Common myeloid progenitor, CD34-positive (primary cell): ENCODE measurements at regions not wholly inside any gene's neighbourhood (a gene's known extent, or its start where the extent isn't known, plus 50 kb on each side); places are given as distances from the start of the nearest gene placed in this dataset.
"Not testable (repeated sequence)": the region's sequence is repeated elsewhere in the genome, so short reads cannot be mapped to it uniquely, and the experiment has no call there.

Experiments
- CTCF ChIA-PET: fragments of 350-600 bp; sonication (Branson Sonifier 250); formaldehyde crosslinking; loops from one replicate; lab custom pipeline; 2021; ENCODE audit warnings: antibody characterized with exemption; lab: Charles Lee
- POLR2A ChIA-PET: fragments of 350-600 bp; sonication (Branson Sonifier 250); formaldehyde crosslinking; loops from one replicate; lab custom pipeline; 2021; ENCODE audit warnings: antibody characterized with exemption; lab: Charles Lee
- DNase-seq, 3 donors: peaks; one replicate each; pipeline versions ENCODE4 v3.0.0 to v3.0.0-alpha.2; 2013
- H3K27ac ChIP-seq, 2 experiments: 1 replicate in 1 of 2; 2 replicates in 1 of 2; pipeline ENCODE4 v1.7.0; 2013; ENCODE audit warnings: inconsistent platforms in 2 of 2, low read length in 2 of 2, mild to moderate bottlenecking in 2 of 2, low read depth in 1 of 2, moderate library complexity in 1 of 2; ENCODE audit not compliant: severe bottlenecking in 2 of 2, insufficient read depth in 1 of 2, poor library complexity in 1 of 2
- H3K27me3 ChIP-seq, 5 experiments: replicated peaks in 2 of 5; 1 replicate in 3 of 5; 2 replicates in 2 of 5; pipeline versions ENCODE4 v1.6.1 to v1.7.0; 2013; ENCODE audit warnings: low read length in 4 of 5, mild to moderate bottlenecking in 2 of 5, moderate library complexity in 2 of 5, inconsistent platforms in 1 of 5; ENCODE audit not compliant: insufficient read depth in 5 of 5, control insufficient read depth in 4 of 5
- H3K36me3 ChIP-seq, 4 experiments: 1 replicate in 2 of 4; 2 replicates in 2 of 4; pipeline versions ENCODE4 v1.6.1 to v1.7.0; 2013; ENCODE audit warnings: low read length in 3 of 4, control low read depth in 1 of 4, mild to moderate bottlenecking in 1 of 4; ENCODE audit not compliant: control insufficient read depth in 4 of 4, insufficient read depth in 4 of 4
- H3K4me1 ChIP-seq, 4 experiments: 1 replicate in 3 of 4; 2 replicates in 1 of 4; pipeline versions ENCODE4 v1.6.1 to v1.7.1; 2013; ENCODE audit warnings: low read length in 3 of 4, mild to moderate bottlenecking in 3 of 4, control low read depth in 1 of 4, inconsistent platforms in 1 of 4, moderate library complexity in 1 of 4; ENCODE audit not compliant: control insufficient read depth in 4 of 4, insufficient read depth in 4 of 4; ENCODE audit errors: control extremely low read depth in 1 of 4
- H3K4me3 ChIP-seq, 7 experiments: 1 replicate in 4 of 7; 2 replicates in 3 of 7; pipeline versions ENCODE4 v1.5.1 to v1.7.0; 2013; ENCODE audit warnings: mild to moderate bottlenecking in 7 of 7, low read length in 6 of 7, moderate library complexity in 6 of 7, inconsistent platforms in 2 of 7, low read depth in 2 of 7, control low read depth in 1 of 7; ENCODE audit not compliant: insufficient read depth in 4 of 7, control insufficient read depth in 1 of 7; ENCODE audit errors: extremely low read depth in 1 of 7
- H3K9me3 ChIP-seq, 5 experiments: 1 replicate in 4 of 5; 2 replicates in 1 of 5; pipeline versions ENCODE4 v1.6.1 to v1.7.1; 2013; ENCODE audit warnings: low read length in 4 of 5, mild to moderate bottlenecking in 2 of 5, inconsistent platforms in 1 of 5, low read depth in 1 of 5, moderate library complexity in 1 of 5; ENCODE audit not compliant: control insufficient read depth in 4 of 5, insufficient read depth in 2 of 5; ENCODE audit errors: control extremely low read depth in 1 of 5
- WGBS: methylation state at CpG from one replicate; pipeline ENCODE4 v1.1.5; 2013; ENCODE audit not compliant: insufficient coverage; 5-methylcytosine and 5-hydroxymethylcytosine counted together

DNA sequence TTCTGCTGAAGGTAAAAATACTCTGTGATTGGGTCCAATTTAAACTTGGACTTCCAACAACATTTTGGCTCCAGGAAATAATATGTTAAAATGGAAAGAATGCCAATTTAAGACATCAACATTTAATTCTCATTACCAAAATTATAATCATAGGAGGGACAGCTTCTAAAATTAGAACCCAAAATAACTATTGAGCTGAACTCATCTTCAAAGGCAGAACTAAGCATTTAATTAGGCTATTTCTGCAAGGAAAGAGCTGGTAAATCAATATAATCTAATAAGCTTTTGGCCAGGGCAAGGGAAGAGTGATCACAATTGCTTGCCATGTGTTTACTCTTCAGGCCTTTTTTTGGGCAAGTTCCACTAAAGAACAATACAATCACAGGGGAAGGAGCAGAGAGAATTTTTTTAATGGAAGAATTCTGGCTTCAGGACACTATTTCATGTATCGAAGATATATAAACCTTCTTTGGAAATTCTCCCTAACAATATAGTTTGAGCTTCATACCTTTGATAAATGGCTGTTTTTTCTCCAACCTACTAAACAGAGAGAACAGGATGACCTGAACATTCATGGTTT is 133.1 kb upstream of the PTBP2 start:
- Histone ChIP-seq H3K4me1 (no peaks in the 10 kb centered on the region), H3K27ac (no peak overlapping the region), H3K4me3 (no peak overlapping the region), H3K27me3 (no peaks in the 10 kb centered on the region), H3K9me3 (peaks cover 0 to 2% (median 0%) of the 10 kb centered on the region in 5 experiments), H3K36me3 (no peaks in the 10 kb centered on the region)
- no peak for DNase-seq
- no CpG with 5 or more reads among the region's 1 CpG for WGBS
- ChIA-PET CTCF (interaction anchor here (1.4 kb wide), 1 partner anchor 18 kb away, joined by 3 read pairs; no protein-coding TSS in a partner anchor), POLR2A (no interaction called here)

DNA sequence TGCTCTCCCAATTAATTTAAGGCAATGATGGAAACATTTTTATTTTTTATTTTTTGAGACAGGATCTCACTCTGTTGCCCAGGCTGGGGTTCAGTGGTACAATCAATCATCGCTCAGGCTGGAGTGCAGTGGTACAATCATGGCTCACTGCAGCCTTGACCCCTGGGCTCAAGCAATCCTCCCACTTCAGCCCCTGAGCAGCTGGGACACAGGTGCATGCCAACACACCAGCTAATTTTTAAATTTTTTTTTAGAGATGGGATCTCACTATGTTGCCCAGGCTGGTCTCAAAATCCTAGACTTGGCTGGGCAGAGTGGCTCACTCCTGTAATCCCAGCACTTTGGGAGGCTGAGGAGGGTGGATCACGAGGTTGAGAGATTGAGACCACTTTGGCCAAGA is 126.1 kb upstream of the PTBP2 start:
- H3K4me3 ChIP-seq, H3K36me3 ChIP-seq, POLR2A ChIA-PET, H3K4me1 ChIP-seq, DNase-seq, H3K9me3 ChIP-seq, H3K27ac ChIP-seq, H3K27me3 ChIP-seq: not testable (repeated sequence)
- CTCF ChIA-PET: interaction anchor here (1.0 to 1.5 kb wide), 2 partner anchors 11 to 34 kb away, joined by 3 read pairs; no protein-coding TSS in a partner anchor
- WGBS: 100% methylated on average over 1 of the region's 2 CpGs

DNA sequence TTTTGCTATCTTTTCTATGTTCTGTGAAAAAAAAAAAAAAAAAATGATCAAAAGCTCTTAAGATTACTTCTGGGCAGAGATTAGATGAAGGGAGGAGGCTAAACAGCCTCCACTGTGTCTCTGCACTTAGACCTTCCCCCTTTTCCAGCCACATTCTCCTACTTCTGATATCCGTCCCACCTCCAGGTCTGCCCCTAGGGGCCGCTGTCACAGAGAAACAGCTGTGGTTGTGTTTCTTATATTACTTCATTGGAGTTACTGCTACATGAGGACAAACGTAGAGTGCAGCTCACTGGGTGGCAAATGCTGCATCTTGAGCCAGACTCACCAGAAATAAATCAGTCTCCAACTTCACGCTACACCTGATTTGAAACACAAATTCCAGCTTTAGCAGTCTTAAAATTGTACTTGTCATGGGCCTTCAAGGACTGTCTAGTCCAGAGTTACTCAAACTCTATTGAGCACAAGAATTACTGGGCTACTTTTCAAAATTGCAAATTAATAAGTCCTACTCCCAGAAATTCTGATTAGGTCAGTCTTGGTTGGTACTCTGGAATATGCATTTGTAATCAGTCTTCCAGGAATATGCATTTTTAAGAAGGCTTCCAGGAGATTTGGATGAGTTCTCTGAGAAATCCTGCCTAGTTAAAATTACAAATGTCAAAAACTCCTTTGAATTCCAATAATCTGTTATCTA is 125.2 kb upstream of the PTBP2 start:
- Histone ChIP-seq H3K27me3 (peaks cover 0 to 3% (median 0%) of the 10 kb centered on the region in 5 experiments), H3K4me3 (no peak overlapping the region), H3K27ac (no peak overlapping the region), H3K36me3 (no peaks in the 10 kb centered on the region), H3K9me3 (peaks cover 0 to 2% (median 0%) of the 10 kb centered on the region in 5 experiments), H3K4me1 (no peaks in the 10 kb centered on the region)
- peak; percentile 3 to 46 (median 40) for DNase-seq
- CTCF ChIA-PET: interaction anchor here (1.0 kb wide), 1 partner anchor 33 kb away, joined by 3 read pairs; no protein-coding TSS in a partner anchor
- POLR2A ChIA-PET: interaction anchor here (0.6 kb wide), 1 partner anchor 159 kb away, joined by 3 read pairs; no protein-coding TSS in a partner anchor
- WGBS: 85% methylated on average over 2 of the region's 4 CpGs

DNA sequence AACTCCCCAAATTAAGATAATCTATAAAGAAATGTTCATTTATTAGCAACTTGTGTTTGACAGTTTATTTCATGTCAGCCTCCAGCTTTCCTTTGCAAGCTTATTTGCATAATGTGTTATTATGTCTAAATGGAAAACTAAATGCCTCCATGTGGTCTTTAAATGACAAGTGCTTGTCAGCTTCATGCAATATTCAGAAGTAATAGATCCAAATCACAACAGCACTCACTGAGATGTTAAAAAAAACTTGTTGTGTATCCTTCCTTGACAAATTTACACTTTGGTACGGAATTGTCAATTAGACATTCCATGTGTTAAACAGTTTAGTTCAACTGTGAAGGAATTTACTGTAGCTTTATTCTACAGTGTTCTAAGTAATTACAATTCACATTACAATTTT is 124.4 kb upstream of the PTBP2 start:
- ChIA-PET POLR2A (interaction anchor here (0.6 kb wide), 1 partner anchor 158 kb away, joined by 3 read pairs; no protein-coding TSS in a partner anchor), CTCF (no interaction called here)
- H3K27ac ChIP-seq: no peak overlapping the region
- H3K9me3 ChIP-seq: peaks cover 0 to 2% (median 0%) of the 10 kb centered on the region in 5 experiments
- no CpG with 5 or more reads among the region's 1 CpG for WGBS
- no peaks in the 10 kb centered on the region for H3K36me3 ChIP-seq
- H3K4me1 ChIP-seq: no peaks in the 10 kb centered on the region
- no peak overlapping the region for H3K4me3 ChIP-seq
- no peak for DNase-seq
- H3K27me3 ChIP-seq: peaks cover 0 to 3% (median 0%) of the 10 kb centered on the region in 5 experiments

DNA sequence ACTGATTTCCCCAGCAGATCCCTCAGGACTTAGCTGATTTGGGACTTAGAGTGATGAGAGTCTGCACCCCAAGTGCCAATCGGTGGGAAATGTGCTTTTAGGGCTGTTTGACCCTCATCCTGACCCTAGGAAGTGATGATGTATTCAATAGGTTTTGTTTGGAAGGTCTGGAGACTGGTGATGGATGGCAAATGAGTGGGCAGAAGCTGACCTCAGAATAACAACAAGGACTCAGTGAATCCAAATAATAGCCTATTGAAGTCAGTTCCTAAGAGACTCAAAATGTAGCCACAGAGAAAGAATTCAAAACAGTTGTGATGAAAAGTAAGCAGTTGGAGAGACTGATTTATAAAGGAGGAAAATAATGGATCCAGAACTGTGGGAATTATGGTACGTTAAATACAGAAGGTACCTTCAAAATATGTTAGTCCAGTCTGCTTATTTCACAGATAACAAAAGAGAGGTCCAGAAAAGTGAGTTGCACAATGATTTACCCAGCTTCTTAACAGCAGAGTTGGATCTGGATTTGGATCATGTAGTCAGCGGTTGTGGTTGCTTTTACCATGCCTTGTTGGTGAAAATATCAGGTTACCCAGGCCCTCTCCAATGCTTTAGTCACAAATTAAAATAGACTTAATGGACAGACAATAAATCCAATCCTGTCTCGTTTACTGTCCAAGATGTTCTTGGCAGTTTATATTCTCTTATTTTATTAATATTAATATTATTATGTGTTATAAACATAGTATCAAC is 123.0 kb upstream of the PTBP2 start:
- no peaks in the 10 kb centered on the region for H3K4me1 ChIP-seq
- no peaks in the 10 kb centered on the region for H3K9me3 ChIP-seq
- DNase-seq: no peak
- peaks cover 0 to 3% (median 0%) of the 10 kb centered on the region in 5 experiments for H3K27me3 ChIP-seq
- no peak overlapping the region for H3K27ac ChIP-seq
- POLR2A ChIA-PET: no interaction called here
- WGBS: 50% methylated on average over 1 of the region's 4 CpGs
- no peak overlapping the region for H3K4me3 ChIP-seq
- CTCF ChIA-PET: no interaction called here
- H3K36me3 ChIP-seq: no peaks in the 10 kb centered on the region

DNA sequence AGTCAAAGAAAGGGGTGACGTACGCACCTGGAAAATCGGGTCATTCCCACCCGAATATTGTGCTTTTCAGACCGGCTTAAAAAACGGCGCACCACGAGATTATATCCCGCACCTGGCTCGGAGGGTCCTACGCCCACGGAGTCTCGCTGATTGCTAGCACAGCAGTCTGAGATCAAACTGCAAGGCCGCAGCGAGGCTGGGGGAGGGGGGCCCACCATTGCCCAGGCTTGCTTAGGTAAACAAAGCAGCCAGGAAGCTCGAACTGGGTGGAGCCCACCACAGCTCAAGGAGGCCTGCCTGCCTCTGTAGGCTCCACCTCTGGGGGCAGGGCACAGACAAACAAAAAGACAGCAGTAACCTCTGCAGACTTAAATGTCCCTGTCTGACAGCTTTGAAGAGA is 117.0 kb upstream of the PTBP2 start:
- WGBS: 94% methylated on average over 3 of the region's 16 CpGs
- CTCF ChIA-PET, H3K4me3 ChIP-seq, H3K36me3 ChIP-seq, H3K27ac ChIP-seq, H3K27me3 ChIP-seq, H3K9me3 ChIP-seq, DNase-seq, H3K4me1 ChIP-seq, POLR2A ChIA-PET: not testable (repeated sequence)
